Skeletal muscle satellite cell (primary cell): ENCODE measurements at regions not wholly inside any gene's neighbourhood (a gene's known extent, or its start where the extent isn't known, plus 50 kb on each side); places are given as distances from the start of the nearest gene placed in this dataset.

ENCODE experiments used
- H3K27me3 ChIP-seq: 2 replicates; pipeline ENCODE4 v1.7.0; 2013; ENCODE audit warnings: low read length; ENCODE audit not compliant: control insufficient read depth, insufficient read depth
- H3K36me3 ChIP-seq: 2 replicates; pipeline ENCODE4 v1.7.0; 2013; ENCODE audit warnings: mild to moderate bottlenecking, control low read depth, low read length; ENCODE audit not compliant: insufficient read depth
- H3K4me1 ChIP-seq: 2 replicates; pipeline ENCODE4 v1.7.0; 2013; ENCODE audit warnings: low read length; ENCODE audit not compliant: control insufficient read depth, insufficient read depth
- H3K4me2 ChIP-seq: 2 replicates; pipeline ENCODE4 v1.7.0; 2013; ENCODE audit warnings: mild to moderate bottlenecking, low read length
- H3K4me3 ChIP-seq: 2 replicates; pipeline ENCODE4 v1.7.0; 2013; ENCODE audit warnings: low read length
- H3K9ac ChIP-seq: 2 replicates; pipeline ENCODE4 v1.7.0; 2013; ENCODE audit warnings: mild to moderate bottlenecking, low read depth, low read length, moderate library complexity
- H3K9me3 ChIP-seq: replicated peaks from 2 replicates; pipeline ENCODE4 v1.7.0; 2013; ENCODE audit warnings: mild to moderate bottlenecking, control low read depth, low read length

DNA sequence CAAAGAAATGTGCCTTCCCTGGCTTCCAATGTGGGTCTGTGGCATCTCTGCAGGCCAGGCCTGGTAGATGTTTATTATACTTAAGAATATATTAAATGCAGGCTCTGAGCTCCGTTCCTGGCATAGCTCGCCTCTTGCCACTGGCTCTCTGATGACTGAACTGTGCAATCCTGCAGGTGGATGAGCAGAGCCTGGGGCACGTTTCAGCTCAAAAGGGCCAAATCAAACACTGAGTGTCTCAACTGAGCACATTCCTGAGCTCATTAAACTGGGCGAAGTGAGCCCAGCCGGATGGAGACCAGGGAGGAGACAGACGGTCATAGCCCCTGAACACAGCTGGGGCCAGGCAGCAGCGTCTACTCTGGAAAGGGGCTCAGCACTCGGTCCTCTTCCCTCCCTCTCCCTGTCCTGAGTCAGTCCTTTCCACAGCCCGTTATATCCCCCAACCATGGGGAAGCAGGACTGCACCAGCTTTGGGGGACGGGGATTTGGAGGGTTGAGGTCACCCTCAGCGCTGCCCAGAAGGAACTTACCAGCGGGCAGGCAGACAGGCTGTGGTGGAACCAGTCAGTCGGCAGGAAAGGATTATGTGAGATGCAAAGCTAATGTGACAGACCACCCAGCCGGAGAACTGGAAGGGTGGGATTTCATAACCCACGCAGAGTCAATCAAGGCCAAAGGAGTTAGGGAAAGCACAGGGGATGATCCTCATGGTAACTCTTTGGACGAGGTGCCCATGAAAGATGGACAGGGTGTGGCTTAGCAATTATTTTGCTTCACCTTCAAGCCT is 77.4 kb upstream of the ANKRD34C start:
- H3K27me3 ChIP-seq = peaks cover 68% of the 10 kb centered on the region
- no peaks in the 10 kb centered on the region for H3K9me3 ChIP-seq

DNA sequence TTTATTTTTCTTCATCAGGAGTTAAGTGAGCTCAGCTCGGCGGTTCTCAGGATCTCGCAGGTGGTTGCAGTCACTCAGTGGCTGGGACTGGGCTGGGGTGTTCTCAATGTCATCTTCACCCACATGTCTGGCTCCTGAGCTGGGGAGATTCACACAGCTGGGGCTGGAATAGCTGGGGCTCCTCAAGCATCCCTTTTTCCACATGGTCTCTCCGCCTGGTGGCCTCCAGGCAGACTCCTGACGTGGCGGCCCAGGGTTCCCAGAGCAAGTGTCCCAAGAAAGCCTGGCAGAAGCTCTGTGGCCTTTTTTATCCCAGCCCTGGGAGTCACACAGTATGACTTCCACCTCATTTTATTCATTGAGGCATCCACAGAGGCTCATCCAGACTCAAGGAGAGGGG is 84.1 kb upstream of the ANKRD34C start:
- no peak overlapping the region for H3K4me2 ChIP-seq
- no peak overlapping the region for H3K4me3 ChIP-seq
- H3K9me3 ChIP-seq = no peaks in the 10 kb centered on the region
- no peaks in the 10 kb centered on the region for H3K4me1 ChIP-seq
- no peaks in the 10 kb centered on the region for H3K36me3 ChIP-seq
- H3K9ac ChIP-seq = no peak overlapping the region
- H3K27me3 ChIP-seq = peaks cover 40% of the 10 kb centered on the region

More for the DNA sequence above, 77.4 kb upstream of the ANKRD34C start:
- H3K36me3 ChIP-seq = no peaks in the 10 kb centered on the region
- H3K9ac ChIP-seq = no peak overlapping the region
- H3K4me3 ChIP-seq = no peak overlapping the region
- no peak overlapping the region for H3K4me2 ChIP-seq
- H3K4me1 ChIP-seq = no peaks in the 10 kb centered on the region

- Histone ChIP-seq H3K27me3 (peaks cover 48% of the 10 kb centered on the region), H3K4me1 (no peaks in the 10 kb centered on the region), H3K9ac (no peak overlapping the region), H3K9me3 (no peaks in the 10 kb centered on the region), H3K36me3 (no peaks in the 10 kb centered on the region), H3K4me2 (no peak overlapping the region), H3K4me3 (no peak overlapping the region)
Observed at GRCh38 chr15:79197285-79197684, 85.2 kb upstream of the ANKRD34C start.

- no peak overlapping the region for H3K4me3 ChIP-seq
- no peaks in the 10 kb centered on the region for H3K4me1 ChIP-seq
- no peak overlapping the region for H3K9ac ChIP-seq
Observed at GRCh38 chr15:79195802-79196201, 86.7 kb upstream of the ANKRD34C start.

GRCh38 chr15:79195239-79195638 is 87.3 kb upstream of the ANKRD34C start:
- Histone ChIP-seq H3K9me3 (no peaks in the 10 kb centered on the region), H3K4me3 (no peak overlapping the region)

More at GRCh38 chr15:79195802-79196201, 86.7 kb upstream of the ANKRD34C start:
- Histone ChIP-seq H3K9me3 (no peaks in the 10 kb centered on the region), H3K4me2 (no peak overlapping the region), H3K36me3 (no peaks in the 10 kb centered on the region), H3K27me3 (peaks cover 50% of the 10 kb centered on the region)

DNA sequence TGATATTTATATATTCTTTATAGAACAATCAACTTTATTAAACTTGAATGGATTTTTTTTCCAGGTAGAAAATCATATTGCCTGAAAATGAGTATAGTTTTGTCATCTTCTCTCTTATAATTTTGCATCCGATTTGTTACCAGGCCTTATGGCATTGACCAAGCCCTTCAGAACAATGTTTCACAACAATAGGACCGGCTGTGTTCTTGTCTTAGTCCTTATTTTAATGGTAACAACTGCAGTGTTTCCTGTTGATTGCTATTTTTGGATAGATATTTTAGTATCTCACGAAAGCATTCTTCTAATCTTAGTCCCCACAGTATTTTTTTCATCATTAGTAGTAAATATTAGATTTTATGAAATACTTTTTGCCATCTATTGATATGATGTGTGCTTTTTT is 88.1 kb upstream of the ANKRD34C start:
- Histone ChIP-seq H3K4me1 (no peaks in the 10 kb centered on the region), H3K4me3 (no peak overlapping the region), H3K36me3 (no peaks in the 10 kb centered on the region), H3K9ac (no peak overlapping the region), H3K9me3 (no peaks in the 10 kb centered on the region), H3K27me3 (peaks cover 50% of the 10 kb centered on the region), H3K4me2 (no peak overlapping the region)

More at GRCh38 chr15:79195239-79195638, 87.3 kb upstream of the ANKRD34C start:
- no peaks in the 10 kb centered on the region for H3K36me3 ChIP-seq
- H3K4me2 ChIP-seq = no peak overlapping the region
- no peak overlapping the region for H3K9ac ChIP-seq
- H3K27me3 ChIP-seq = peaks cover 50% of the 10 kb centered on the region
- H3K4me1 ChIP-seq = no peaks in the 10 kb centered on the region

GRCh38 chr15:79193549-79193948 is 89.0 kb upstream of the ANKRD34C start:
- Histone ChIP-seq H3K4me2 (no peak overlapping the region), H3K9me3 (no peaks in the 10 kb centered on the region), H3K4me3 (no peak overlapping the region), H3K27me3 (peaks cover 55% of the 10 kb centered on the region), H3K9ac (no peak overlapping the region), H3K36me3 (no peaks in the 10 kb centered on the region), H3K4me1 (no peaks in the 10 kb centered on the region)

DNA sequence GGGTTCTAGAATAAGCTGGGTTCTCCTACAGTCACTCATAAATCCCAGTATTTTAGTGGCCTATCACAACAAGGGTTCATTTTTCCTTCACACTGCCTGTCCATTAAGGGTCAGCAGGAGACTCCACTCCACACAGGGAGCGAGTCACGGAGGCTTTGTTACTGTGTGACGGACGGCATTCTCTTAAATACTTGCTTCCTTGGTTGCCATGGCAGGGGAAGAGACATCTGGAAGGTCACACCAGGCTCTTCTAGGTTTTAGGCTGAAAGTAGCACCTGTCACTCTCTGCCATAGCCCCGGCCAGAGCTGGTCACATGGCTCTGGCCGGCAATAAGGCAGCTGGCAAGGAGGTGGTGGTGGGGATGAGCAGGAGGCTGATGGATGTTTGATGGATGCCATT is 89.4 kb upstream of the ANKRD34C start:
- H3K36me3 ChIP-seq = no peaks in the 10 kb centered on the region
- no peak overlapping the region for H3K9ac ChIP-seq
- no peak overlapping the region for H3K4me2 ChIP-seq
- H3K4me1 ChIP-seq = no peaks in the 10 kb centered on the region
- H3K27me3 ChIP-seq = peaks cover 60% of the 10 kb centered on the region
- no peaks in the 10 kb centered on the region for H3K9me3 ChIP-seq
- H3K4me3 ChIP-seq = no peak overlapping the region

- H3K9me3 ChIP-seq = no peaks in the 10 kb centered on the region
- H3K36me3 ChIP-seq = no peaks in the 10 kb centered on the region
- no peak overlapping the region for H3K9ac ChIP-seq
- no peak overlapping the region for H3K4me2 ChIP-seq
- peaks cover 59% of the 10 kb centered on the region for H3K27me3 ChIP-seq
- no peaks in the 10 kb centered on the region for H3K4me1 ChIP-seq
- no peak overlapping the region for H3K4me3 ChIP-seq
Observed at GRCh38 chr15:79192462-79193036, 90.0 kb upstream of the ANKRD34C start.

DNA sequence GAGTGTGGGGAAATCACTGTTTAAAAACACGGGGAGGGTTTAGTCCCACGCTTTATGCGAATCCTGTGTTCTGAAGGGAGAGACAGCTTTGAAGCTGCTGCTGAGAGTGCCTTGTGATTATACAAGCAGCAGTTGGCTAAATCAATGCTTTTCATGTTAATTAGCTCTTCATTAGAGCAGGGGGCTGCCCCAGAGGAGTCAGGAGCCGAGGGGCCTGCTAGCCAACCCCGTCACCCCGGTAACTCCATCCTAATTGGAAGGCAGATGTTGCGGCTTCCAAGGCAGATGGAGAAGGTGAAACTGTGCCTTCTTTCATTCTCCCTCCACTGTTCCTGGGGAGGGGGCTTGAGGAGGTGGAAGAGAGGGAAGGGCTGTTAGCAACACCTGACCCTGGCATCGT is 92.4 kb upstream of the ANKRD34C start:
- Histone ChIP-seq H3K36me3 (no peaks in the 10 kb centered on the region), H3K9ac (no peak overlapping the region), H3K4me2 (no peak overlapping the region), H3K4me1 (no peaks in the 10 kb centered on the region), H3K9me3 (no peaks in the 10 kb centered on the region), H3K27me3 (peaks cover 45% of the 10 kb centered on the region), H3K4me3 (no peak overlapping the region)

DNA sequence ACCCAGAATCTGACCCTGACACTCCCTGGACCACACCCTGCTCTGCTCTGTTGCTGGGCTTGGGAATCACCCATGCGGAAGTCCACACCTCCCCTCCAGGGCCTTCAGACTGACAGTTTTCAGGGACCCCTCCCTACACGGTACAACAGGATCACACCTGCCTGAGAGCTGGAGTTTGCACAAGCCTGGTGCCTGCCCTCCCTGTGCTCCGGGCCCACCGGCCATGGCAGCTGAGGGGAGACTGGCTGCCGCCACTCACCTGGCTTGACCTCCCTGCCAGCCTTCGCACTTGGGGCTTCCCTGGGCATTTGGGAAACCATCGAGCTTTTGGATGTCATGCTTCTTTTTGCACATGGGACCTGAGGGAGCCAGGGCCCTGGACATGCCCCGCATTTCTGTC is 95.9 kb upstream of the ANKRD34C start:
- no peaks in the 10 kb centered on the region for H3K4me1 ChIP-seq

DNA sequence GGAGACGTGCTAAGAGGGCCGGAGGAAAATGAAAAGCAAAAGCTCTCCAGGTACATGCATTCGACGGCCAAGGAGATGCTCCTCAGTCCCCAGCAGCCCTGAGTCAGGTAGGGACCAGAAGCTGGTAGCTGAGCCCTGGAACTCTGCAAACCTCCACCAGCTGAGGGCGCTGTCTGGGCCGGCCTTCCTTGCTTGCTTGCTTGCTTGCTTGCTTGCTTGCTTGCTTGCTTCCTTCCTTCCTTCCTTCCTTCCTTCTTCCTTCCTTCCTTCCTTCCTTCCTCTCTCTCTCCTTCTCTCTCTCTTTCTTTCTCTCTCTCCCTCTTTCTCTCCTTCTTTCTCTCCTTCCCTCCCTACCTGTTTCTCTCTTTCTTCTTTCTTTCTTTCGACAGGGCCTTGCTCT is 94.6 kb upstream of the RASGRF1 start:
- H3K4me1 ChIP-seq = no peaks in the 10 kb centered on the region
- no peak overlapping the region for H3K4me2 ChIP-seq
- no peaks in the 10 kb centered on the region for H3K36me3 ChIP-seq
- peaks cover 15% of the 10 kb centered on the region for H3K27me3 ChIP-seq
- no peak overlapping the region for H3K9ac ChIP-seq
- no peaks in the 10 kb centered on the region for H3K9me3 ChIP-seq
- no peak overlapping the region for H3K4me3 ChIP-seq

More for the DNA sequence above, 95.9 kb upstream of the ANKRD34C start:
- Histone ChIP-seq H3K4me3 (no peak overlapping the region), H3K27me3 (peaks cover 19% of the 10 kb centered on the region), H3K9ac (no peak overlapping the region), H3K4me2 (no peak overlapping the region), H3K9me3 (no peaks in the 10 kb centered on the region), H3K36me3 (no peaks in the 10 kb centered on the region)
